ENCODE measurements at regions not wholly inside any gene's neighbourhood (a gene's known extent, or its start where the extent isn't known, plus 50 kb on each side); places are given as distances from the start of the nearest gene placed in this dataset.

GRCh38 chr3:190192739-190193138 is 72.0 kb upstream of the P3H2 start:
- H3K4me1 Mint-ChIP-seq, result peaks cover 5% of the 10 kb centered on the region
- no peaks in the 10 kb centered on the region for H3K9me3 Mint-ChIP-seq
- no peaks in the 10 kb centered on the region for H3K27me3 Mint-ChIP-seq (ENCODE audit: low read depth)
- TF ChIP-seq CTCF (conservative IDR thresholded peaks at IDR 0.05), result no peak
- no peak overlapping the region for H3K4me3 Mint-ChIP-seq
- DNase-seq (ENCODE audit: low read depth, low spot score), result no peak
- H3K27ac Mint-ChIP-seq (ENCODE audit: unreplicated experiment), result no peak overlapping the region
- H3K36me3 Mint-ChIP-seq (ENCODE audit: low read depth), result no peaks in the 10 kb centered on the region

GRCh38 chr3:190192087-190192486 is 71.4 kb upstream of the P3H2 start:
- Mint-ChIP-seq H3K27ac (ENCODE audit: unreplicated experiment) (no peak overlapping the region), H3K9me3 (no peaks in the 10 kb centered on the region), H3K27me3 (ENCODE audit: low read depth) (no peaks in the 10 kb centered on the region), H3K4me1 (no peaks in the 10 kb centered on the region), H3K4me3 (no peak overlapping the region), H3K36me3 (ENCODE audit: low read depth) (no peaks in the 10 kb centered on the region)
- no peak for DNase-seq (ENCODE audit: low read depth, low spot score)
- TF ChIP-seq CTCF (conservative IDR thresholded peaks at IDR 0.05), result no peak

GRCh38 chr3:190188197-190188596 is 67.5 kb upstream of the P3H2 start:
- no peak for TF ChIP-seq CTCF (conservative IDR thresholded peaks at IDR 0.05)
- Mint-ChIP-seq H3K27me3 (ENCODE audit: low read depth) (no peaks in the 10 kb centered on the region), H3K27ac (ENCODE audit: unreplicated experiment) (no peak overlapping the region), H3K4me3 (no peak overlapping the region), H3K36me3 (ENCODE audit: low read depth) (no peaks in the 10 kb centered on the region), H3K4me1 (peaks cover 5% of the 10 kb centered on the region), H3K9me3 (no peaks in the 10 kb centered on the region)
- no peak for DNase-seq (ENCODE audit: low read depth, low spot score)

GRCh38 chr3:190183121-190183520 is 62.4 kb upstream of the P3H2 start:
- no peak overlapping the region for H3K27ac Mint-ChIP-seq (ENCODE audit: unreplicated experiment)
- no peak for TF ChIP-seq CTCF (conservative IDR thresholded peaks at IDR 0.05)
- H3K36me3 Mint-ChIP-seq (ENCODE audit: low read depth), result no peaks in the 10 kb centered on the region
- H3K4me1 Mint-ChIP-seq, result peaks cover 9% of the 10 kb centered on the region
- no peaks in the 10 kb centered on the region for H3K27me3 Mint-ChIP-seq (ENCODE audit: low read depth)
- no peak for DNase-seq (ENCODE audit: low read depth, low spot score)
- H3K4me3 Mint-ChIP-seq, result no peak overlapping the region
- no peaks in the 10 kb centered on the region for H3K9me3 Mint-ChIP-seq

GRCh38 chr3:190182418-190183043 is 61.8 kb upstream of the P3H2 start:
- TF ChIP-seq CTCF (conservative IDR thresholded peaks at IDR 0.05), result no peak

More at GRCh38 chr3:190182418-190183043, 61.8 kb upstream of the P3H2 start:
- Mint-ChIP-seq H3K9me3 (no peaks in the 10 kb centered on the region), H3K27me3 (ENCODE audit: low read depth) (no peaks in the 10 kb centered on the region), H3K27ac (ENCODE audit: unreplicated experiment) (no peak overlapping the region), H3K4me1 (peaks cover 9% of the 10 kb centered on the region), H3K4me3 (no peak overlapping the region), H3K36me3 (ENCODE audit: low read depth) (no peaks in the 10 kb centered on the region)
- DNase-seq (ENCODE audit: low read depth, low spot score), result no peak
